ENCODE measurements at regions not wholly inside any gene's neighbourhood (a gene's known extent, or its start where the extent isn't known, plus 50 kb on each side); places are given as distances from the start of the nearest gene placed in this dataset.

DNA sequence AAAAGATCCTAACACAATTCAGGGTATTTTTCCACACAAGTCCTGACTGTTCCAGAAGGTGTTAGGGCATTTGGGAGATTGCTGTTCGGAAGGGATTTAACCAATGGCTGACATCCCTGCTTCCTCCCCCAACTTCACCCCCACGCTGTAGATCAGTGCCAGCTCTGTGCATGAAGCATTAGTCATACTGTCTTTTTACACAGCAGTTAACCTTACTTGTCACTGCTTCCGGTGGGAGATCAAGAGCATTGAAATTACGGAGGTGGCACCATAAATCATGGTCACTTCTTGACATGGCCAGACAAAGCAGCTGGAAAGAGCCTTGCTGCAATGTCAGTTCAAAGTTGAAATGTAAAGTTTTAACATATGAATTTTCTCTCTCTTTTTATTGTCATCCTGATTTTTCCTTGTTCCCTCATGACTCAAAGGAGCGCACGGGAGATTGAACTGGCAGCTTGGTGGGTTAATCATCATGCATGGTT, 70.2 kb downstream of the HRH4 start:
- no peak for DNase-seq

- DNase-seq: no peak
These were observed 73.8 kb downstream of the HRH4 start for GRCh38 chr18:24534271-24534670.

GRCh38 chr18:24534737-24535136, 74.3 kb downstream of the HRH4 start:
- no peak for DNase-seq

- no peak for DNase-seq
These were observed 75.3 kb downstream of the HRH4 start for GRCh38 chr18:24535527-24536295.

DNA sequence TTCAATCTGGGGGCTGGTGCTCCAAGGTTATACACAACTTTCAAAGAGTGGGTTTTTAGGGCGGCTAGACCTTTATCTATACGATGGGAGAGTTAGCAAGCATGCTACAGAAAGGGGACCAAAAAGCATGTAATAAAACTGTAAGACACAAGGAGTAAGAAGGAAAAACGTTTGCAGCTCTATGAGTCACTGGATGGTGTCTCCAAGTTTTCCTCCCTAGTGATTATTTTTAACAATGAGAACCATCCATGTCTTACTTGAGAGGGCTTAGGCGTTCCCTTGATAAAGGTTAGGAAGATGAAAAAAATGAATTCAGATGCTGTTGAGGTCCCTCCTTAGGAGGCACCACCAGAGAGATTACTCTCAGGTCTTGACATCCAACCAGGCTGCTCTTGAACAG, 75.9 kb downstream of the HRH4 start:
- no peak for DNase-seq

DNA sequence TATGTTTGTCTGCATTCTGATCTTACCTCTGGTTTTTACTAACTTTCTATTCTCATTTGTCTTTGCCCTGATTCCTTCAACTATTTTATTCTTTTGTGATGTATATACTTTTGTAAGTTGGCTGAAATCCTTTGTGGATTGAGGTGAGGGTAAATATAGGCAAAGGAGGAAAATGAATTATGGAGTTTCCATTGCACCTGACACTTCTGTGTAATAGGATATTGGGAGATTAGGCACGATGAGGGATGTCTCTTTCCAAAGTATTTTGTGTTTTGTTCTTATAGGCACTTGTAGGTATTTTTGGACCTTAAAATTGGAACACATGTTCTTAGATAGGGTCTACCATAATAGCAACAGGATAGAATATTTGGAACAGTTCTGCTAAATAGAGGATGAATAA, 76.4 kb downstream of the HRH4 start:
- DNase-seq: no peak

GRCh38 chr18:24538414-24539264, 78.2 kb downstream of the HRH4 start:
- DNase-seq: no peak

GRCh38 chr18:24539866-24540617, 79.6 kb downstream of the HRH4 start:
- peak in 1 of 2 experiments; percentile 10 for DNase-seq

GRCh38 chr18:24540896-24541295, 80.5 kb downstream of the HRH4 start:
- DNase-seq: no peak

- peak; percentile 59 to 65 for DNase-seq
These were observed 82.8 kb downstream of the HRH4 start for GRCh38 chr18:24543086-24543794.

- peak; percentile 42 to 64 for DNase-seq
These were observed 83.5 kb downstream of the HRH4 start for GRCh38 chr18:24543795-24544498.

DNA sequence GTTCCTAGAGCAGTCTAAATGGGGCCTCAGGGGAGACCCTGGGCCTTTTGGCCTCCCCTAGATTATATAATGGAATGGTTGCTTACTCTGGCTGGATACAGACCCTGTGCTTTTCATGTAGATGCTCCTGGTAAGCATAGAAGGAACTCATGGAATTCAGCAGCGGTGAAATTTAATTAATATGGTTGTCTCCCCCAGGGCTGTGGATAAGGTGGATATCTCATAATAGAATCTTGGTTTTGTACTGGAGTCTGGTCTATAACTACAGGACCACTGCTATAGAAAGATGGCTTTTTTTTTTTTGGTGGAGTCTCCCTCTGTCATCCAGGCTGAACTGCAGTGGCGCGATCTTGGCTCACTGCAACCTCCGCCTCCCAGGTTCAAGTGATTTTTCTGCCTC, 84.5 kb downstream of the HRH4 start:
- no peak for DNase-seq

GRCh38 chr18:24545651-24546050, 85.2 kb downstream of the HRH4 start:
- DNase-seq: no peak

DNA sequence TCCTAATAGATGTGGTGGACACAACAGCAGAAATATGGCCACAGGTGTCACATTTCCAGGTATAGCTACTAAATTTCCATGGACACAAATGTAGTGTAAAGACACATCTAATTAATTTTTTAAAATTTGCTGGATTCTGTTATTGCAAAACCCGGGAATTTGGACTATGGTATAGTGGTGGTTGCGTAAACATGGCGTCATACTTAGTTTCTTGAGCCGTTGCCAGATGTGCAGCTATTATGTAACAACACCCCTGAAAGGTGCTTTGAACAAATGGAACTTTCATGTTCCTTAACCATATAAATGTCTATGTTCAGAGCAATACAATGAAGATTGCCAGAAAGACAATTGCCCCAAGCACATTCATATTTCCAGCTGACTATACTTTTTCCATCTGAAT, 85.9 kb downstream of the HRH4 start:
- no peak for DNase-seq

GRCh38 chr18:24548583-24548982, 88.1 kb downstream of the HRH4 start:
- DNase-seq: no peak

GRCh38 chr18:24552218-24552617, 91.8 kb downstream of the HRH4 start:
- DNase-seq: no peak

DNA sequence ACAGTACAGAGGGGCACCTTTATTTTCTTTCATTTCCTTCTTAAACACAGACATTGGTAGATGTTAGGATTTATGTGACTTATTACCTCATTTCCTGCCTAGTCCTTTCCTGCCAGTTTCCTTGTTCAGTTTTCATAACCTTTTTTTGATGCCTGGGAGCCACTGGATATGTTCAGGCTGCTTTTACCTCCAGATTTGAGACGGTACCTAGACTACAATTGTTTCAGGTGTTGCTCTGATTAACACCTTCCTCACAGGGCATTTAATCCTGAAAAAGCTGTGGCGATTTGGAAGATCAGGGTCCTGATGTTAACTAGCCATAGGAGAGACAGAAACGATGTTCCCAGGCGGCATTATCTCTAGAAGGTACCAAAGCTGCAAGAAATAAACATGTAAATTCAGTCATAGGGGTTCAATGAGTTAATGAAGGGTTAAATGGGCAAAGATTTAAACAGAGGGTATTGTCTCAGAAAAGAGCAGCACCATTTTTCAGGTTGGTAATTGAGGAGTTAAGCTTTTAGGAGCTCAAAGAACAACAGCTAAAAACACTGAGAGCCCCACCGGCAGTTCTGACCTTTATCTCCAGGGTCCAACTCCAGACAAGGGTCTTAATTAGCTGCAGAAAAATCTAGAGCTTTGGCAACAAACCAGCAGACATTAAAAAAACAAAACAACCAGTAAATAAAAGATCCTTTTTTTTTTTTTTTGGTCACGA, 93.3 kb downstream of the HRH4 start:
- no peak for DNase-seq

DNA sequence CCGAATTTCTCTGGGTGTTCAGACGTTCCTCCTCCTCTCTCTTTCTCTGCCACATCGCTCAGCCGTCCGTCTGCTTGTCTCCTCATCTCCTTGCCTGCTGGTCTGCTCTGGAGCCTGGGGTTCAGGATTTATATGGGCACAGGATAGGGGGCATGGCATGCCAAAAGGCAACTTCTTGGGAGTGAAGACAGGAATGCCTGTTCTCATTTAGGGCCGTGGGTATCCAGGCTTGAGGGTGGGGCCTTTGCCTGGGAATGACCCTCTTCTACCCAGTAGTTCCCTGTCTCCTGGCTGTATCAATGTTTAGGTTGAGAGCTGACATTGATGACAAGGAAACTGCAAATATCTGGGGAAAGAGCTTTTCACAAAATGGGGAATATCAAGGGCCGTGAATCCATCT, 98.0 kb downstream of the HRH4 start:
- no peak for DNase-seq

GRCh38 chr18:24559526-24559925, 99.1 kb downstream of the HRH4 start:
- no peak for DNase-seq

- no peak for DNase-seq
These were observed 100.1 kb downstream of the HRH4 start for GRCh38 chr18:24560511-24560981.

DNA sequence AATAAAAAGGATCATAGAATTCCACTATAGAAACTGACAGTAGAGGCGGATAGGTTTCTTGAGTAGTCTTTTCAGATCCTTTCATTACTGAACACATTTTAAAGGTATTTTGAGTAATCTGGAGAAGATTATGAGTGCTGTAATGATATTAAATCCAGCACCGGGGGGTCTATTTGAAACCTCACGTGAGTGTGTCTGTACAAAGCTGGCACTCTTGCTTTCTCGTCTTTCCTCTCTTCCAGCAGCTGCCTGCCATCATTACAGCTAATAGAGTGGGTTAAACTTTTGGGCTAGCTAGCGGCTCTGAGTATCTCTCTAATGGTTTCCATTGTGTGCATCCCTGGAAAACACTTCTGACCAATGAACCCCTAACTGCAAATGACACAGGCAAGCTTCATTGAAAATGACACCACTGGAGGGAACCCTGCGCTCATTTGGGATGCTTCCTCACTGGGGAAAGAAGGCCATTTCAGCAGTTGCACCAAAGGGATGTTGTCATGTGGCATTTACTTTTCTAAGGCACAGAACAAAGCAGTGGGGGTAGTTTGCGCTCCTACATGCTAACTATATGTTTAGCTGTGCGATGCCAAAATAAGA, 101.0 kb downstream of the HRH4 start:
- no peak for DNase-seq

Measured in NCI-H526 (cell line).